HepG2 (cell line): ENCODE measurements at regions not wholly inside any gene's neighbourhood (a gene's known extent, or its start where the extent isn't known, plus 50 kb on each side); places are given as distances from the start of the nearest gene placed in this dataset.

ENCODE experiments used
- CBX2 ChIP-seq, 2 experiments: fragments of 200-600 bp in 1 of 2; sonication (generic); formaldehyde crosslinking in 1 of 2; IDR thresholded peaks; 2 replicates each; pipeline versions ENCODE4 v1.7.0 to v1.8.1; 2018 to 2022; ENCODE audit warnings: low read depth in 2 of 2, low read length in 1 of 2, mild to moderate bottlenecking in 1 of 2, missing genetic modification reagents in 1 of 2
- CTCF ChIP-seq: sonication (generic); formaldehyde crosslinking; IDR thresholded peaks from 2 replicates; pipeline ENCODE4 v1.5.0; 2020; ENCODE audit warnings: mild to moderate bottlenecking, missing genetic modification reagents, moderate library complexity
- E2F5 ChIP-seq: sonication (generic); formaldehyde crosslinking; conservative IDR thresholded peaks from 2 replicates; pipeline ENCODE4 v1.4.0; 2020; ENCODE audit warnings: missing genetic modification reagents
- ELF4 ChIP-seq: sonication (generic); formaldehyde crosslinking; IDR thresholded peaks from 2 replicates; pipeline ENCODE4 v1.5.0; 2020; ENCODE audit warnings: missing genetic modification reagents, mild to moderate bottlenecking, moderate library complexity, borderline replicate concordance
- FOXJ3 ChIP-seq: sonication (generic); formaldehyde crosslinking; IDR thresholded peaks from 2 replicates; pipeline ENCODE4 v1.4.0; 2020; ENCODE audit warnings: missing genetic modification reagents, mild to moderate bottlenecking, borderline replicate concordance
- MED8 ChIP-seq: sonication (generic); formaldehyde crosslinking; IDR thresholded peaks from 2 replicates; pipeline ENCODE4 v1.8.1; 2023; ENCODE audit warnings: mild to moderate bottlenecking, missing genetic modification reagents; ENCODE audit not compliant: insufficient replicate concordance
- MEIS2 ChIP-seq: sonication (generic); formaldehyde crosslinking; IDR thresholded peaks from 2 replicates; pipeline ENCODE4 v1.9.0; 2021; ENCODE audit warnings: mild to moderate bottlenecking, missing genetic modification reagents
- PHB2 ChIP-seq: fragments of 450-650 bp; IDR thresholded peaks from 2 replicates; pipeline ENCODE4 v1.6.1; 2018; ENCODE audit not compliant: partially characterized antibody
- POLR2A ChIP-seq, 2 experiments: IDR thresholded peaks; 2 replicates each; pipeline ENCODE4 v1.6.1; 2011; ENCODE audit warnings: low read depth in 2 of 2, low read length in 2 of 2, mild to moderate bottlenecking in 1 of 2, moderate library complexity in 1 of 2; ENCODE audit not compliant: insufficient read depth in 1 of 2
- POLR2AphosphoS5 ChIP-seq: IDR thresholded peaks from 2 replicates; pipeline ENCODE4 v1.6.1; 2012; ENCODE audit warnings: low read depth, low read length
- ZBTB3 ChIP-seq: sonication (generic); formaldehyde crosslinking; IDR thresholded peaks from 2 replicates; pipeline ENCODE4 v1.4.0; 2020; ENCODE audit warnings: low read depth, mild to moderate bottlenecking, moderate library complexity, missing genetic modification reagents, borderline replicate concordance
- ZBTB42 ChIP-seq: sonication (generic); formaldehyde crosslinking; IDR thresholded peaks from 2 replicates; pipeline ENCODE4 v1.5.0; 2020; ENCODE audit warnings: mild to moderate bottlenecking, missing genetic modification reagents
- ZNF33B ChIP-seq: sonication (generic); formaldehyde crosslinking; IDR thresholded peaks from 2 replicates; pipeline ENCODE4 v1.5.1; 2020; ENCODE audit warnings: mild to moderate bottlenecking, missing genetic modification reagents
- ZNF792 ChIP-seq: IDR thresholded peaks from 2 replicates; pipeline ENCODE4 v1.6.1; 2016

- TF ChIP-seq CTCF (CRISPR knock-in tag) (no peak; the same call in 1 of the 2 replicates), POLR2A (IDR thresholded peaks at IDR 0.05; ENCODE audit: insufficient read depth in 1 of 2, low read depth in 2 of 2, low read length in 2 of 2) (no peak), POLR2AphosphoS5 (no peak), ZBTB42 (CRISPR knock-in tag) (no peak), PHB2 (no peak), ZBTB3 (CRISPR knock-in tag) (no peak), E2F5 (CRISPR knock-in tag) (no peak), ZNF33B (CRISPR knock-in tag) (no peak), MEIS2 (CRISPR knock-in tag) (0 out of 2 replicates have a peak, but pooled peaks have one; percentile 17), CBX2 (IDR thresholded peaks at IDR 0.05; ENCODE audit: low read depth, low read length) (no peak), CBX2 (CRISPR knock-in tag; IDR thresholded peaks at IDR 0.05; ENCODE audit: low read depth) (no peak), ZNF792 (CRISPR knock-in tag) (no peak), MED8 (CRISPR knock-in tag) (no peak), ELF4 (CRISPR knock-in tag) (no peak), FOXJ3 (CRISPR knock-in tag) (no peak)
Observed at GRCh38 chr10:78913219-78914059, 155.3 kb upstream of the ZMIZ1 start.
